ENCODE measurements at regions not wholly inside any gene's neighbourhood (a gene's known extent, or its start where the extent isn't known, plus 50 kb on each side); places are given as distances from the start of the nearest gene placed in this dataset.
"Not testable (repeated sequence)": the region's sequence is repeated elsewhere in the genome, so short reads cannot be mapped to it uniquely, and the experiment has no call there.

- no peaks in the 10 kb centered on the region for H3K9me3 ChIP-seq
- H3K27me3 ChIP-seq: no peaks in the 10 kb centered on the region
- H3K4me1 ChIP-seq: no peaks in the 10 kb centered on the region
- 61 to 87% methylated on average over 2 of the region's 2 CpGs for WGBS, 2 donors
- no peak overlapping the region for H3K27ac ChIP-seq
- no peaks in the 10 kb centered on the region for H3K36me3 ChIP-seq (replicated peaks in 1 of 2; ENCODE audit: insufficient read depth in 1 of 2, low read depth in 2 of 2)
- DNase-seq (no peak), ATAC-seq (no peak)
- TF ChIP-seq POLR2A (IDR thresholded peaks at IDR 0.05) (no peak), CTCF (IDR thresholded peaks at IDR 0.05) (no peak)
- intact Hi-C loops (cut with DNase I): no loop called here
- H3K4me3 ChIP-seq: no peak overlapping the region
Observed at GRCh38 chr9:81313877-81314276, 375.5 kb downstream of the TLE1 start.

- H3K4me1 ChIP-seq: no peaks in the 10 kb centered on the region
- intact Hi-C loops (cut with DNase I): no loop called here
- ATAC-seq (no peak), DNase-seq (no peak)
- 58 to 62% methylated on average over 3 of the region's 3 CpGs for WGBS, 2 donors
- no peaks in the 10 kb centered on the region for H3K27me3 ChIP-seq
- TF ChIP-seq CTCF (IDR thresholded peaks at IDR 0.05) (no peak), POLR2A (IDR thresholded peaks at IDR 0.05) (no peak)
- H3K9me3 ChIP-seq: no peaks in the 10 kb centered on the region
- H3K27ac ChIP-seq: no peak overlapping the region
- no peak overlapping the region for H3K4me3 ChIP-seq
- H3K36me3 ChIP-seq (replicated peaks in 1 of 2; ENCODE audit: insufficient read depth in 1 of 2, low read depth in 2 of 2): no peaks in the 10 kb centered on the region
Observed at GRCh38 chr9:81312346-81312745, 377.0 kb downstream of the TLE1 start.

GRCh38 chr9:81308404-81308803, 380.9 kb downstream of the TLE1 start:
- H3K4me3 ChIP-seq: no peak overlapping the region
- H3K4me1 ChIP-seq: no peaks in the 10 kb centered on the region
- TF ChIP-seq POLR2A (IDR thresholded peaks at IDR 0.05) (no peak), CTCF (IDR thresholded peaks at IDR 0.05) (no peak)
- ATAC-seq (no peak), DNase-seq (no peak)
- H3K36me3 ChIP-seq (replicated peaks in 1 of 2; ENCODE audit: insufficient read depth in 1 of 2, low read depth in 2 of 2): no peaks in the 10 kb centered on the region
- no peaks in the 10 kb centered on the region for H3K27me3 ChIP-seq
- H3K27ac ChIP-seq: no peak overlapping the region
- no peaks in the 10 kb centered on the region for H3K9me3 ChIP-seq
- 59 to 62% methylated on average over 4 of the region's 4 CpGs for WGBS, 2 donors
- intact Hi-C loops (cut with DNase I): no loop called here

- 75 to 88% methylated on average over 5 of the region's 5 CpGs for WGBS, 2 donors
- H3K9me3 ChIP-seq; H3K4me3 ChIP-seq; H3K27ac ChIP-seq; intact Hi-C loops (cut with DNase I); H3K36me3 ChIP-seq (replicated peaks in 1 of 2; ENCODE audit: insufficient read depth in 1 of 2, low read depth in 2 of 2); DNase-seq; H3K4me1 ChIP-seq; ATAC-seq; H3K27me3 ChIP-seq: not testable (repeated sequence)
Observed at GRCh38 chr9:81307791-81308190, 381.6 kb downstream of the TLE1 start.

GRCh38 chr9:81305561-81306182, 383.7 kb downstream of the TLE1 start:
- DNase-seq: no peak
- WGBS, 2 donors: 53 to 56% methylated on average over 6 of the region's 6 CpGs
- H3K27ac ChIP-seq: no peak overlapping the region

More at GRCh38 chr9:81305561-81306182, 383.7 kb downstream of the TLE1 start:
- Histone ChIP-seq H3K27me3 (no peaks in the 10 kb centered on the region), H3K36me3 (replicated peaks in 1 of 2; ENCODE audit: insufficient read depth in 1 of 2, low read depth in 2 of 2) (no peaks in the 10 kb centered on the region), H3K4me3 (no peak overlapping the region), H3K9me3 (peaks cover 0 to 5% (median 0%) of the 10 kb centered on the region in 3 donors), H3K4me1 (no peaks in the 10 kb centered on the region)
- no peak for ATAC-seq
- intact Hi-C loops (cut with DNase I): no loop called here
- TF ChIP-seq CTCF (IDR thresholded peaks at IDR 0.05): no peak
- no peak for TF ChIP-seq POLR2A (IDR thresholded peaks at IDR 0.05)

Measured in body of pancreas (tissue), 4 donors.